Spinal cord (tissue), 9 donors: ENCODE measurements at regions not wholly inside any gene's neighbourhood (a gene's known extent, or its start where the extent isn't known, plus 50 kb on each side); places are given as distances from the start of the nearest gene placed in this dataset.

Experiments used
- DNase-seq, 6 donors: peaks; one replicate each; pipeline versions ENCODE4 v3.0.0 to v3.0.0-alpha.2; 2013 to 2015; ENCODE audit warnings: low spot score in 6 of 6, low read depth in 4 of 6
- H3K27ac ChIP-seq: one replicate; pipeline ENCODE4 v1.5.1; 2013; ENCODE audit warnings: low read depth, low read length, control low read depth
- H3K27me3 ChIP-seq: one replicate; pipeline ENCODE4 v1.6.1; 2013; ENCODE audit warnings: low read length; ENCODE audit not compliant: control insufficient read depth, insufficient read depth
- H3K36me3 ChIP-seq: one replicate; pipeline ENCODE4 v1.6.1; 2013; ENCODE audit warnings: low read length; ENCODE audit not compliant: control insufficient read depth, insufficient read depth
- H3K4me1 ChIP-seq: one replicate; pipeline ENCODE4 v1.6.1; 2013; ENCODE audit warnings: low read length; ENCODE audit not compliant: control insufficient read depth, insufficient read depth
- H3K4me3 ChIP-seq: one replicate; pipeline ENCODE4 v1.5.1; 2013; ENCODE audit warnings: low read depth, low read length, control low read depth
- H3K9me3 ChIP-seq: one replicate; pipeline ENCODE4 v1.6.1; 2013; ENCODE audit warnings: low read length; ENCODE audit not compliant: control insufficient read depth, insufficient read depth
- WGBS: methylation state at CpG from one replicate; pipeline ENCODE4 v1.1.5; 2013; ENCODE audit warnings: missing lambda C conversion rate; ENCODE audit not compliant: insufficient coverage; 5-methylcytosine and 5-hydroxymethylcytosine counted together
- donor health status: healthy.

DNA sequence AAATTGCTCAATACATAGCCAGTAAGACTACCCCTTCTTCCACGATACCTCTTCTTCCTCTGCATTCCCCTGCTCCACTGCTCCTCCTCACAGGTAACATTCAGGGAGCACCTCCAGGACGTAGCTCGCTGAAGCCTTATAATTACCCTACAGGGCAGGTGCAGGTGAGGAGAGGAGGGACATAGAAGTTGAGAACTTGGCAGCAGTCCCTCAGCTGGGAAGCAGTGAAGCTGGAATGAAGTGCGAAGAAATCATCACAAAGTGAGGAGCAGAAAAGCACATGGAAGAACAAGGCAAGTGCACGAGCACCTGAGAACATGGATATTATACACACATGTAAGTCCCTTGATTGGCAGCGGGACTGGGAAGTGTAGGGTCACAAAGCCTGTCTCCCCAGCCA, 118.2 kb downstream of the HSD17B3 start:
- H3K27me3 ChIP-seq, result no peaks in the 10 kb centered on the region
- peaks cover 9% of the 10 kb centered on the region for H3K4me1 ChIP-seq
- H3K9me3 ChIP-seq, result no peaks in the 10 kb centered on the region
- no peak overlapping the region for H3K4me3 ChIP-seq
- no peak overlapping the region for H3K27ac ChIP-seq
- 100% methylated on average over 4 of the region's 6 CpGs for WGBS
- DNase-seq, result no peak
- H3K36me3 ChIP-seq, result no peaks in the 10 kb centered on the region

- Histone ChIP-seq H3K27ac (no peak overlapping the region), H3K27me3 (no peaks in the 10 kb centered on the region), H3K4me3 (no peak overlapping the region), H3K4me1 (peaks cover 12% of the 10 kb centered on the region), H3K36me3 (no peaks in the 10 kb centered on the region), H3K9me3 (no peaks in the 10 kb centered on the region)
- 70% methylated on average over 8 of the region's 8 CpGs for WGBS
- no peak for DNase-seq
Observed at GRCh38 chr9:96178153-96178552, 123.8 kb downstream of the HSD17B3 start.

DNA sequence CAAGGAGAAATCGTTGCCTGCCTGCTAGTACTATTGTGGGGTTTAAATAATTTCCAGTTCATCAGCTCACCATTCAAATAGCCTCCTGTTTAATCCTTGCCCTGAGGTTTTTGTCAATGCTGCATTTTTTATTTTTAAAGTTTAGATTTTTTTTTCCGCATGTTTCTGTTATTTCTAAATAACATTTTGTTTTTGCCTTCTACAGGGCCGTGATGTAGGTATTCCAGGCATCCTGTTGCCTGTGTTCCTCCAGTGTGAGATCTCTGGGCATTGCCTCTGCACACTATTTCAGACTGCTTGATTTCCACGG, 124.3 kb downstream of the HSD17B3 start:
- Histone ChIP-seq H3K36me3 (no peaks in the 10 kb centered on the region), H3K4me3 (no peak overlapping the region), H3K4me1 (peaks cover 12% of the 10 kb centered on the region), H3K9me3 (no peaks in the 10 kb centered on the region), H3K27me3 (no peaks in the 10 kb centered on the region), H3K27ac (no peak overlapping the region)
- DNase-seq, result no peak
- WGBS, result 63% methylated on average over 1 of the region's 4 CpGs

GRCh38 chr9:96177005-96177718, 124.8 kb downstream of the HSD17B3 start:
- DNase-seq, result peak in 1 of 6 donors; percentile 32
- 72% methylated on average over 4 of the region's 10 CpGs for WGBS

DNA sequence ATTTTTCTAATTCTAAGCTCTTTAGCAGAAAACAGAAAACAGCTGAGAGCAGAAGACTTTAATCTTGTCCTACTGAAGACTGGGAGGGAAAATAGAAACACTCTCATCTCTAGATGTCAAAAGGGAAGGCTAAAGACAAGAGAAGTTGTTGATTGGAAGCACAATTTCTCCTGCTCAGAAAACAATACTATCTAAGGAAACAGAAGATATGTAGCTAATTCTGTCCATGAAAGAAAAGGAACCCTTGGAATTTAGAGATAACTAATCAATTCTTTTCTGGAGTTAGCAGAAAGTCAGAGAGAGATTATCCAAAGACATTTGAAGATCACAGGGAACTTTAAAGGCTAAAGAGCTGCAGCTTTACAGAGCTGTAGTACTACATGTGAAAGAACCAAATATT, 126.2 kb downstream of the HSD17B3 start:
- Histone ChIP-seq H3K36me3 (no peaks in the 10 kb centered on the region), H3K27ac (no peak overlapping the region), H3K9me3 (no peaks in the 10 kb centered on the region), H3K4me3 (no peak overlapping the region), H3K4me1 (peaks cover 12% of the 10 kb centered on the region), H3K27me3 (no peaks in the 10 kb centered on the region)
- DNase-seq, result no peak

More at GRCh38 chr9:96177005-96177718, 124.8 kb downstream of the HSD17B3 start:
- Histone ChIP-seq H3K36me3 (no peaks in the 10 kb centered on the region), H3K27ac (peak overlapping the region; percentile 37), H3K4me1 (peaks cover 12% of the 10 kb centered on the region), H3K4me3 (no peak overlapping the region), H3K9me3 (no peaks in the 10 kb centered on the region), H3K27me3 (no peaks in the 10 kb centered on the region)

GRCh38 chr9:96175001-96175400, 127.0 kb downstream of the HSD17B3 start:
- Histone ChIP-seq H3K27me3 (no peaks in the 10 kb centered on the region), H3K9me3 (no peaks in the 10 kb centered on the region), H3K4me1 (peaks cover 12% of the 10 kb centered on the region), H3K27ac (no peak overlapping the region), H3K36me3 (no peaks in the 10 kb centered on the region), H3K4me3 (no peak overlapping the region)
- WGBS, result no CpG with 5 or more reads among the region's 1 CpG
- no peak for DNase-seq

- WGBS, result 92% methylated on average over 2 of the region's 3 CpGs
- no peak overlapping the region for H3K4me3 ChIP-seq
Observed at GRCh38 chr9:96174371-96174770, 127.6 kb downstream of the HSD17B3 start.

DNA sequence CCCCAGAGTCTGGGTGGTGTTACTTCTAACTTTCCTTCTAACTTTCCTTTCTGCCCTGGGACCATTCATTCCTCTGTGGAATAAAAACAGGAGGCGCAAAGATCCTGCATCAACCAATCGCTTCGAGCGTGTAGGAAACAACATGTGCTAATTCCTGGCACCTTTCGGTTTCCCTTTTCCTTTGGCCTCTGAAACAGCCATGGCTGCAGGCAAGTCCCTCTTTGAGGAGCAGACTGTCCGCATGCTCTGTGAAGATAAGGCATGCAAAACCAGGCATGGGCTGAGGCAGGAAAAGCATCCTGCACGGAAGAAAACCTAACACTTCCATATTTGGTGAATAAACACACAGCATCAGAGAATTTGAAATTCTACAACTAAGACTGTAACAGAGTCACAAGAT, 128.3 kb downstream of the HSD17B3 start:
- 81% methylated on average over 6 of the region's 7 CpGs for WGBS
- no peaks in the 10 kb centered on the region for H3K9me3 ChIP-seq
- H3K27me3 ChIP-seq, result peaks cover 9% of the 10 kb centered on the region
- H3K4me3 ChIP-seq, result no peak overlapping the region
- no peak for DNase-seq
- no peak overlapping the region for H3K27ac ChIP-seq
- no peaks in the 10 kb centered on the region for H3K36me3 ChIP-seq
- H3K4me1 ChIP-seq, result peaks cover 26% of the 10 kb centered on the region

More at GRCh38 chr9:96174371-96174770, 127.6 kb downstream of the HSD17B3 start:
- peaks cover 3% of the 10 kb centered on the region for H3K27me3 ChIP-seq
- no peaks in the 10 kb centered on the region for H3K9me3 ChIP-seq
- H3K27ac ChIP-seq, result no peak overlapping the region
- peaks cover 19% of the 10 kb centered on the region for H3K4me1 ChIP-seq
- no peaks in the 10 kb centered on the region for H3K36me3 ChIP-seq
- no peak for DNase-seq

DNA sequence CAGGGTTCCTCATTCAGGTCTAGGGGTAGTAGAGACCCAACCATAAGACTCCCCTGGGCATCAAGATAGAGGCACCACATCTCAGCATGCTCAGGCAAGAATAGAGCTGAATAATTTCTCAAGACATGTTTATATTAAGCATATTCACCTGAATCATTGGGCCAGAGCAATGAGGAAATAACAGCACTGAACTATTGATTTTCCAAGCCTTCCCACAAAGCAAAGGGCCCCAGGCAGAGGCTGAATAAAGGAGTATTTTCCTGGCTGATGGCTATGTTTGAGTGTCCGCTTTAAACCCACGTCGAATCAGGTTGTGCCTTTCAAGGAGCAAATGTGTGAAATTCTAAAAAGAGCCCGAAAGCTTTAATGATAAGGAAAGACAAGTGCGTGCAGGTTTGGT, 129.2 kb downstream of the HSD17B3 start:
- Histone ChIP-seq H3K36me3 (no peaks in the 10 kb centered on the region), H3K27me3 (peaks cover 9% of the 10 kb centered on the region), H3K4me1 (peaks cover 22% of the 10 kb centered on the region), H3K9me3 (no peaks in the 10 kb centered on the region), H3K27ac (no peak overlapping the region), H3K4me3 (no peak overlapping the region)
- DNase-seq, result no peak
- 97% methylated on average over 5 of the region's 5 CpGs for WGBS

GRCh38 chr9:96171728-96172127, 130.2 kb downstream of the HSD17B3 start:
- no peaks in the 10 kb centered on the region for H3K36me3 ChIP-seq
- H3K9me3 ChIP-seq, result no peaks in the 10 kb centered on the region
- peaks cover 15% of the 10 kb centered on the region for H3K4me1 ChIP-seq
- DNase-seq, result no peak
- no peak overlapping the region for H3K4me3 ChIP-seq
- H3K27ac ChIP-seq, result no peak overlapping the region
- peaks cover 9% of the 10 kb centered on the region for H3K27me3 ChIP-seq
- WGBS, result 85% methylated on average over 6 of the region's 6 CpGs
